ENCODE measurements at regions not wholly inside any gene's neighbourhood (a gene's known extent, or its start where the extent isn't known, plus 50 kb on each side); places are given as distances from the start of the nearest gene placed in this dataset.
"Not testable (repeated sequence)": the region's sequence is repeated elsewhere in the genome, so short reads cannot be mapped to it uniquely, and the experiment has no call there.

DNA sequence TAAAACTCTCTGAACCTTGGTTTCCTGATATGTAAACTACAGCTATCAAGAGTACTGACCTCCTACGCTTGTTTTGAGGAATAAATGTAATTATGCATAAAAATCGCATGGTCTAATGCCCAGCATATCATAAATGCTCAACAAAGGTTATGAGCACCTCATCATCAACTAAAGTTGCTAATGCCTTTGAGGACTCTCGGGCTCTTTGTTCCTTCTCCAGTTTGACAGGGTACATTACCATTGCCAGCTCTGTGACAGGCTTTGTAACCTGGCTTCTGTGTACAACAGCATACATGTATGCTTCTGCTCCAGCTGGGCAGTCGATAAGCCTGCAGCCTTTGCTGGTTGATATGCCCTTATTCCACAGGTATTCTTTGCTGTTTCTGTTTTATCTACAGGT lies 95.2 kb downstream of the C9orf152 start:
- DNase-seq (ENCODE audit: low read depth in 3 of 3, low spot score in 1 of 3): no peak

DNA sequence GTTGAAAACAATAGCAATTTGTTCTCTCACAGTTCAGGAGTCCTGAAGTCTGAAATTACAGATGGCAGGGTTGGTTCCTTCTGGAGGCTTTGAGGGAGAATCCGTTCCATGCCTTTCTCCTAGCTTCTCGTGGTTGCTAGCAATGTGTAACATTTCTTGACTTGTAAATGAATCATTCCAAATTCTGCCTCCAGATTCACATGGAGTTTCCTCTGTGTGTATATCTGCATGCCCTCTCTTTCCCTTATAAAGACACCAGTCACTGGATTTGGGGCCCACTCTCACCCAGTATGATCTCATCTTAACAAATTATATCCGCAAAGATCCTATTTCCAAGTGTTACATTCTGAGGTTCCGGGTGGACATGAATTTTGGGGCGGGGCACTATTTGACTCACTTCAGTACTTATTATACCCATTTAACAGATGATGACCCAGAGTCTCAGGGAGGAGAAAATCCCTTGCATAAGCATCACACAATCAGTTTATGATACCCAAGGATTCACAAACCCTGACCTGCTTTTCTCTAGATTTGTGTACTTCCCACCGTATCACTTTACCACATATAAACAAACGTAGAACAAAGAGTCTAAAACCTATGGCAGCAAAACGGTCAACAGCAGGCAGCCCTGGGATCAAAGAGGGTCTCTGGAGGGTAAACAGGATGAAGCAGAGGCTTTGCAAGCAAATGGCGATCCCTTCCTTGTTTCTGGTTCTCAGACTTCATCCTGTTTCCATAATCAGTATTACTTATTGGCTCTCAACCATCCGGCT lies 93.7 kb downstream of the C9orf152 start:
- DNase-seq (ENCODE audit: low read depth in 3 of 3, low spot score in 1 of 3): no peak

DNA sequence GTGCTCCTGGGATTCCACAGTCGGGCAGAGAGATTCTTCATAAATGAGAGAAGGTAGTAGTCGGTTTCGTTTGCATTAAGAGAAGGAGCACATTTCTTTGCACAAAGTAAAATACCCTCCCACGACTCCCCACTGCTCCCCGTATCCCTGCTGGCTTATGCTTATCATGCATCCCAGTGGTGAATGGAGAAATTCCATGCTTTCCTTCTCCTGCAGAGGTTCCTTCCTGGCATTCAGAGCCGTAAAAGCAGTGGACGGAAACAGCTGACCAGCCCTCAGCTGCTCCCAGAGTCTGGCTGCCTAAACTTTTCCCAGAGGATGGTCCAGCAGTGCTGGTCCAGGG lies 93.1 kb downstream of the C9orf152 start:
- no peak for DNase-seq (ENCODE audit: low read depth in 3 of 3, low spot score in 1 of 3)

DNA sequence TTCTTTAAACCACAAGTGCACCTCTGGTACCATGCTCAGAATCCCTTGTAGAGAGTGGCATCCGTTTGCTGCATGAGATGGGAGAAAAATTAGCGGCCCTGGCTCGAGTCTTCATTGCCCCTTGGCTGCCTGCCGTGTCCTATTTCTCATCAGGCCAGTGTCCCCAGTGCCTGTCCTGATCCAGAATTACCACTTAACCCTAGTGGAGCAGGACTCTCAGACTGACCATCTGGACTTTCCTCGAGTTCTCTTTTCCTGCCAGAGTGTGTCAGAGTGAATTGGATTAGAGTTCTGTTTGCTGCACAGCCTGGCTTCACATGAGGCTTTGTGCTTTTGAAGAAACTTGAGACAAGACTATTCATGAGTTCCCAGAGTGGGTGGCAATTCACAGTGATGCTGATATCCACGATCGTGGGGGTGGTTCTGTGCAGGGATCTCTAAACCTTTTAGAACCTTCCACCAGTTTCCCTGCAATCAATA lies 92.6 kb downstream of the C9orf152 start:
- no peak for DNase-seq (ENCODE audit: low read depth in 3 of 3, low spot score in 1 of 3)

- DNase-seq (ENCODE audit: low read depth in 3 of 3, low spot score in 1 of 3): no peak
Observed at GRCh38 chr9:110115826-110116542, 92.0 kb downstream of the C9orf152 start.

- DNase-seq (ENCODE audit: low read depth in 3 of 3, low spot score in 1 of 3): no peak
Observed at GRCh38 chr9:110116543-110116885, 91.4 kb downstream of the C9orf152 start.

- DNase-seq (ENCODE audit: low read depth in 3 of 3, low spot score in 1 of 3): no peak
Observed at GRCh38 chr9:110121170-110121569, 86.8 kb downstream of the C9orf152 start.

GRCh38 chr9:110123341-110124095 lies 84.4 kb downstream of the C9orf152 start:
- no peak for DNase-seq (ENCODE audit: low read depth in 3 of 3, low spot score in 1 of 3)

GRCh38 chr9:110124439-110124838 lies 83.5 kb downstream of the C9orf152 start:
- DNase-seq (ENCODE audit: low read depth in 3 of 3, low spot score in 1 of 3): no peak

GRCh38 chr9:110125207-110125751 lies 82.7 kb downstream of the C9orf152 start:
- DNase-seq (ENCODE audit: low read depth in 3 of 3, low spot score in 1 of 3): no peak

- no peak for DNase-seq (ENCODE audit: low read depth in 3 of 3, low spot score in 1 of 3)
Observed at GRCh38 chr9:110125763-110126351, 82.1 kb downstream of the C9orf152 start.

- no peak for DNase-seq (ENCODE audit: low read depth in 3 of 3, low spot score in 1 of 3)
Observed at GRCh38 chr9:110126499-110126941, 81.4 kb downstream of the C9orf152 start.

- no peak for DNase-seq (ENCODE audit: low read depth in 3 of 3, low spot score in 1 of 3)
Observed at GRCh38 chr9:110126986-110127864, 80.7 kb downstream of the C9orf152 start.

GRCh38 chr9:110128664-110129329 lies 79.2 kb downstream of the C9orf152 start:
- no peak for DNase-seq (ENCODE audit: low read depth in 3 of 3, low spot score in 1 of 3)

DNA sequence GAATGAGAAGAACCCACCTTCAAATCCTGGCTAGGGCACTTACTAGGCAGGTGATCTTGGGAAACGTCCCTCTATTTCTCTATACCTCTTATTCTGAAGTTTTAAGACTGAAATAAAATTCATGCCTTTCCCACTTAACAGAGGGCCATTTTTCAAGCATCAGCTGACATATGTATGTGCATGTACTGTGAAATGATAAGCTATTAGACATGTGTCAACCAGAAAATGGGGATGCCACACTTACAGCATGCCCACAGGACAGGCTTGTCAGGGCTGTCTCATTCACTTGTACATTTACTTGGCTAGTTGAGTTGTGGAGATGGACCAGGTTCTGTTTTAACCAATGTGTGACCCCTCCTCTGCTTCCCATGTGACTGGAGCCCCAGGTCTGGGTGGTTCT lies 78.5 kb downstream of the C9orf152 start:
- DNase-seq (ENCODE audit: low read depth in 3 of 3, low spot score in 1 of 3): no peak

DNA sequence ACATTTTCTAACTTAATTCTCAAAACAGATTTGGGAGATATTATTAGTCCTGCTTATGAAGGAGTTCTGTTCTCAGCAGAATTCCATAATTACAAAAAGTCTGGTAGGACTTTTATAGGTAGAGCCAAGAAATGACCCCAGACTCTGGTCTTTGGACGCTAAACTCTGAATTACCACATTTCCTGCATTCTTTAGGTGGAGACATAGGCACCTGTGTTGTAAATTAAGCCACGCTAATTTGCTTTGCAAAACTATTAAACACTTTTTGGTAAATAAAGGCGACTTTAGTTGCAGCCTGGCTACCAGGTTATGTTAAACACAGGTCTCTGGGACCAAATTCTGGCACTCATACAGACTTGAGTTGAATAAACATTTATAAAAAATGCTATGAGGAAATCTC lies 77.7 kb downstream of the C9orf152 start:
- DNase-seq (ENCODE audit: low read depth in 3 of 3, low spot score in 1 of 3): no peak

DNA sequence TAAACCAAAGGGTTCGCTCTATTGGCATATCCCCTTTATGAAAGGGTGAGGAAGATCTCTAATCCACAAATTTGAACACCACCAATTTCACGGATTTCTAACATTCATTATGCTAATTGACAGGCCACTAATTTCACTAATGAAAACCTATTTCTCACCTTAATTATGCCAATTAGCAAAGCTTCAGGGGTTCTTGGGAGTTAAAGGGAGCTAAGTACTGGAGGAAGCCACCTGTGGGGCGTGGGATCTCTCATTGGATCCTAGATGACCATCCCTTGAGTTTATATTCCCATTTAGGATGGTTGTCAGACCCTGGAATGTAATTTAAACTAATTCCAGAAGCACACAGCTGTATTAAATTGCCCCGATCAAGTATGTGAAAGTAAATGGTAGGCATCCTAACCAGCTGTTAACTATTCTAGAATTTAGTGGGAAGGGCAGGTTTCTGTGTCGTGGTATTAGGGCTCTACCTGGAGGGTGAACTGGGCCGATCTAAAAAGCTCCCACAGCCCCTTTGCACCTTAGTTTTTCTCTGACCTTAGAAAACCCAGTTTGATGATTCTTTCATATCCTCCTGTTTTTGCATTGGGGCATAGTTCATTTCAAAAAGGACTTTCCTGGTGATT lies 77.1 kb downstream of the C9orf152 start:
- no peak for DNase-seq (ENCODE audit: low read depth in 3 of 3, low spot score in 1 of 3)

- no peak for DNase-seq (ENCODE audit: low read depth in 3 of 3, low spot score in 1 of 3)
Observed at GRCh38 chr9:110131499-110131898, 76.5 kb downstream of the C9orf152 start.

- DNase-seq (ENCODE audit: low read depth in 3 of 3, low spot score in 1 of 3): not testable (repeated sequence)
Observed at GRCh38 chr9:110132531-110132930, 75.4 kb downstream of the C9orf152 start.

Data from stimulated activated CD4-positive, alpha-beta T cell treated with anti-CD3 and anti-CD28 coated beads, TNF-alpha, amount 100 ng/mL, for 1 hour (primary cell).